Upper lobe of left lung (tissue), 4 donors: ENCODE measurements at regions not wholly inside any gene's neighbourhood (a gene's known extent, or its start where the extent isn't known, plus 50 kb on each side); places are given as distances from the start of the nearest gene placed in this dataset.

ENCODE experiments used
- CTCF ChIP-seq, 6 experiments: fragments of 450-650 bp in 4 of 6; fragments of 200-600 bp in 2 of 6; sonication (generic) in 2 of 6; IDR thresholded peaks; one replicate each; pipeline ENCODE4 v1.5.1; 2016 to 2019; ENCODE audit warnings: antibody characterized with exemption in 6 of 6
- POLR2A ChIP-seq, 4 donors: fragments of 450-650 bp; IDR thresholded peaks; one replicate each; pipeline ENCODE4 v1.5.1; 2016 to 2017; ENCODE audit warnings: antibody characterized with exemption in 4 of 4, mild to moderate bottlenecking in 2 of 4
- POLR2AphosphoS5 ChIP-seq, 2 donors: sonication (generic); formaldehyde crosslinking; IDR thresholded peaks; one replicate each; pipeline ENCODE4 v1.5.1; 2017; ENCODE audit warnings: antibody characterized with exemption in 2 of 2

DNA sequence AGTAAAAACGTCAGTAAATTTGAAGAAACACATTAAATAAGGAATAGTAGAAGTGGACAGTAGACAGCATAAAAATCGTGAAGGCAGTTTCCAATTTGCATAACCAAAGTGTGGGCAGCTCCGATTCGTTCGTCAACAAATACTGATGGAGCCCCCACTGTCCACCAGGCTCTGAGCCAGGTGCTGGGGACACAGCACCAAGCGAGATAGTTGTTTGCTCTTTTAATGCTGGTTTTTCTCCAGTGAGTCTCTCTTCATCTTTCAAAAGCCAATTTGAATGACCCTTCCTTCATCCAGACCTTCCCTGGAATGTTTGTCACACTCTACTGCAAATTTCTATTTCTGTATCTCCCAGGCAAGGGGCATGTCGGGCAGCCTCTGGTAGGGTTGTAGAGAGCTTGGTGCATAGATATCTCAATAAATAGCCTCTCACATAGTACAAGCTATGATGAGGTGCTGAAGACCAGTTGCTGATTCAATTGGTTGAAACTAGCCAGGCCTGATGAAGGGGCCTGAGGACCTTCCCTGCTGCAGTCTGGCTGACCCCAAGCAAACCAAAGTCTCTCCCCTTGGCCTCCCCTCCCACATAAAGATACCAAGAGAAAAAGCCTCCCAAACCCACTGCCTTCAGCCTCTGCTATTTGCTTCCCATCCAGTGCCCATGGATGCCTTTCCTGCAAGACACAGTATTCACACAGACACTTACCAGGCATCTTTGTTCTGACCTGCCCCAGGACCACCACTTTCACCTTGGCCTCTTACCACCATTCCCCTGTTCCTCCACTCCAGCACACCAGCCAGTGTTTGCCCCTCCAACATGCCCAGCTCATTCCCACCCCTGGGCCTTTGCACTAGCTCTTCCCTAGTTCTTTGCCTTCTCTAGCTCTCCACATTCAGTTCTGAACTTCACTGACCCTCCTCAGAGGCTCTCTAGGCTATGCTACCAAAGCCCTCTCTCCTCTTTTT lies 125.2 kb downstream of the CEBPB start:
- no peak for TF ChIP-seq CTCF (IDR thresholded peaks at IDR 0.05)
- TF ChIP-seq POLR2AphosphoS5 (IDR thresholded peaks at IDR 0.05), result no peak
- TF ChIP-seq POLR2A (IDR thresholded peaks at IDR 0.05), result no peak
